H1 (cell line): ENCODE measurements at regions not wholly inside any gene's neighbourhood (a gene's known extent, or its start where the extent isn't known, plus 50 kb on each side); places are given as distances from the start of the nearest gene placed in this dataset.

Source experiments
- CTCF ChIA-PET: fragments of 300-600 bp; sonication (Branson Sonifier 250); formaldehyde crosslinking; loops from one replicate; lab custom pipeline; 2021; ENCODE audit not compliant: partially characterized antibody; lab: Charles Lee
- POLR2A ChIA-PET: fragments of 300-600 bp; sonication (Branson Sonifier 250); formaldehyde crosslinking; loops from one replicate; lab custom pipeline; 2021; ENCODE audit warnings: inconsistent platforms; ENCODE audit not compliant: partially characterized antibody; lab: Charles Lee
- DNase-seq, 2 experiments: peaks; one replicate each; pipeline versions ENCODE4 v3.0.0 to v3.0.0-alpha.2; 2010 to 2022; ENCODE audit warnings: low spot score in 2 of 2, low read depth in 1 of 2, mixed read lengths in 1 of 2
- FAIRE-seq: peaks from 2 replicates; lab custom pipeline; 2011; peaks lifted over from hg19 to GRCh38; lab: Jason Lieb, UNC
- H2AFZ ChIP-seq: 2 replicates; pipeline ENCODE4 v1.8.1; 2012; ENCODE audit warnings: low read length, inconsistent platforms
- H2AK5ac ChIP-seq: 2 replicates; pipeline ENCODE4 v1.6.1; 2013; ENCODE audit warnings: low read depth, low read length
- H2BK120ac ChIP-seq: replicated peaks from 2 replicates; pipeline ENCODE3; 2013; ENCODE audit warnings: low read depth, low read length, inconsistent platforms
- H2BK12ac ChIP-seq: 2 replicates; pipeline ENCODE4 v1.6.1; 2013; ENCODE audit warnings: low read depth, low read length
- H2BK15ac ChIP-seq: 2 replicates; pipeline ENCODE4 v1.6.1; 2013; ENCODE audit warnings: low read length
- H2BK20ac ChIP-seq: 2 replicates; pipeline ENCODE4 v1.6.1; 2013; ENCODE audit warnings: low read length
- H2BK5ac ChIP-seq: 2 replicates; pipeline ENCODE4 v1.6.1; 2013; ENCODE audit warnings: low read depth, low read length
- H3K14ac ChIP-seq: 2 replicates; pipeline ENCODE4 v1.6.1; 2013; ENCODE audit warnings: inconsistent platforms; ENCODE audit not compliant: insufficient read length
- H3K18ac ChIP-seq: 2 replicates; pipeline ENCODE4 v1.6.1; 2013; ENCODE audit warnings: low read length; ENCODE audit errors: extremely low read depth
- H3K23ac ChIP-seq: 2 replicates; pipeline ENCODE4 v1.6.1; 2013; ENCODE audit warnings: inconsistent platforms; ENCODE audit not compliant: insufficient read length
- H3K23me2 ChIP-seq: 2 replicates; pipeline ENCODE4 v1.6.1; 2013; ENCODE audit warnings: low read depth, low read length
- H3K27ac ChIP-seq: 2 replicates; pipeline ENCODE4 v1.6.1; 2011; ENCODE audit warnings: low read depth, low read length, inconsistent platforms
- H3K27me3 ChIP-seq, 4 experiments: replicated peaks in 1 of 4; 1 replicate in 1 of 4; 2 replicates in 3 of 4; pipeline versions ENCODE4 v1.6.1 to v1.8.1; 2011 to 2013; ENCODE audit warnings: low read length in 3 of 4, mild to moderate bottlenecking in 3 of 4, inconsistent platforms in 2 of 4, mixed read lengths in 2 of 4, moderate library complexity in 1 of 4; ENCODE audit not compliant: control insufficient read depth in 3 of 4, insufficient read depth in 3 of 4; ENCODE audit errors: extremely low read depth in 1 of 4
- H3K36me3 ChIP-seq, 4 experiments: 2 replicates each; pipeline versions ENCODE4 v1.6.1 to v1.8.1; 2011 to 2013; ENCODE audit warnings: mild to moderate bottlenecking in 4 of 4, low read length in 3 of 4, moderate library complexity in 2 of 4, control low read depth in 1 of 4, inconsistent platforms in 1 of 4; ENCODE audit not compliant: insufficient read depth in 4 of 4, control insufficient read depth in 2 of 4
- H3K4ac ChIP-seq: replicated peaks from 2 replicates; pipeline ENCODE3; 2013; ENCODE audit warnings: low read length, low read depth, mixed read lengths, inconsistent platforms; ENCODE audit not compliant: insufficient read length
- H3K4me1 ChIP-seq, 4 experiments: replicated peaks in 1 of 4; 1 replicate in 1 of 4; 2 replicates in 3 of 4; pipeline versions ENCODE4 v1.6.1 to v1.8.1; 2011 to 2013; ENCODE audit warnings: low read length in 3 of 4, inconsistent platforms in 2 of 4, mixed read lengths in 1 of 4; ENCODE audit not compliant: insufficient read depth in 4 of 4, control insufficient read depth in 3 of 4
- H3K4me2 ChIP-seq, 2 experiments: 2 replicates each; pipeline versions ENCODE4 v1.6.1 to v1.8.1; 2011 to 2013; ENCODE audit warnings: low read depth in 2 of 2, low read length in 2 of 2, control low read depth in 1 of 2, inconsistent platforms in 1 of 2, mild to moderate bottlenecking in 1 of 2; ENCODE audit not compliant: insufficient read depth in 1 of 2
- H3K4me3 ChIP-seq, 4 experiments: fragments of 200-600, 300-600 bp in 1 of 4; sonication (generic), shearing (Covaris generic), sonication (Bioruptor Twin) in 1 of 4; 2 replicates each; pipeline versions ENCODE4 v1.5.1 to v1.8.1; 2011 to 2016; ENCODE audit warnings: low read length in 4 of 4, low read depth in 3 of 4, control low read depth in 2 of 4, inconsistent platforms in 2 of 4, mild to moderate bottlenecking in 2 of 4, mixed read lengths in 1 of 4, moderate library complexity in 1 of 4; ENCODE audit not compliant: insufficient read depth in 2 of 4; ENCODE audit errors: extremely low read depth in 1 of 4
- H3K56ac ChIP-seq: replicated peaks from 2 replicates; pipeline ENCODE3; 2013; ENCODE audit warnings: low read depth, mild to moderate bottlenecking, mixed read lengths, low read length, inconsistent platforms; ENCODE audit not compliant: insufficient read length
- H3K79me1 ChIP-seq: 2 replicates; pipeline ENCODE4 v1.6.1; 2013; ENCODE audit warnings: low read depth, low read length, control low read depth
- H3K79me2 ChIP-seq, 2 experiments: 2 replicates each; pipeline versions ENCODE4 v1.6.1 to v1.8.1; 2012 to 2013; ENCODE audit warnings: low read length in 2 of 2, mild to moderate bottlenecking in 2 of 2, inconsistent platforms in 1 of 2; ENCODE audit not compliant: insufficient read depth in 2 of 2, control insufficient read depth in 1 of 2
- H3K9ac ChIP-seq, 4 experiments: replicated peaks in 1 of 4; 1 replicate in 1 of 4; 2 replicates in 3 of 4; pipeline versions ENCODE4 v1.6.1 to v1.8.1; 2011 to 2013; ENCODE audit warnings: low read depth in 3 of 4, low read length in 3 of 4, control low read depth in 2 of 4, mild to moderate bottlenecking in 2 of 4, moderate library complexity in 2 of 4, inconsistent platforms in 1 of 4; ENCODE audit errors: extremely low read depth in 1 of 4
- H3K9me3 ChIP-seq, 2 experiments: 2 replicates each; pipeline versions ENCODE4 v1.6.1 to v1.8.1; 2012 to 2013; ENCODE audit warnings: mild to moderate bottlenecking in 2 of 2, moderate library complexity in 2 of 2, control low read depth in 1 of 2, inconsistent platforms in 1 of 2, low read depth in 1 of 2, low read length in 1 of 2, mixed read lengths in 1 of 2; ENCODE audit not compliant: insufficient read depth in 2 of 2
- H4K20me1 ChIP-seq, 2 experiments: replicated peaks in 1 of 2; 2 replicates each; pipeline versions ENCODE3 to v1.8.1; 2011 to 2013; ENCODE audit warnings: inconsistent platforms in 2 of 2, low read length in 2 of 2, mild to moderate bottlenecking in 1 of 2; ENCODE audit not compliant: insufficient read depth in 2 of 2, control insufficient read depth in 1 of 2
- H4K5ac ChIP-seq: 2 replicates; pipeline ENCODE4 v1.6.1; 2013; ENCODE audit warnings: low read length, low read depth, mixed read lengths, inconsistent platforms; ENCODE audit not compliant: insufficient read length
- H4K8ac ChIP-seq: 2 replicates; pipeline ENCODE4 v1.8.0; 2013; ENCODE audit warnings: mild to moderate bottlenecking, moderate library complexity, low read length, inconsistent platforms; ENCODE audit not compliant: insufficient read depth; ENCODE audit errors: extremely low read depth
- H4K91ac ChIP-seq: replicated peaks from 2 replicates; pipeline ENCODE3; 2013; ENCODE audit warnings: low read length, mixed read lengths, inconsistent platforms; ENCODE audit not compliant: insufficient read length
- BACH1 ChIP-seq: IDR thresholded peaks from 2 replicates; pipeline ENCODE4 v1.6.1; 2012; ENCODE audit warnings: low read length, improper control_type of control experiment
- CBX5 ChIP-seq: fragments of 300-800, 300-1000 bp; sonication (generic); IDR thresholded peaks from 2 replicates; pipeline ENCODE4 v1.7.1; 2016; ENCODE audit warnings: antibody characterized with exemption, low read length, low read depth
- CHD1 ChIP-seq: IDR thresholded peaks from 2 replicates; pipeline ENCODE4 v1.6.1; 2012; ENCODE audit warnings: low read depth, low read length, improper control_type of control experiment
- KDM5A ChIP-seq: fragments of 200-600 bp; IDR thresholded peaks from 2 replicates; pipeline ENCODE4 v1.7.1; 2012; ENCODE audit warnings: mild to moderate bottlenecking, low read length, inconsistent platforms, mixed read lengths
- RNF2 ChIP-seq: fragments of 200-900, 300-1000 bp; sonication (generic); IDR thresholded peaks from 2 replicates; pipeline ENCODE4 v1.7.1; 2016; ENCODE audit warnings: borderline replicate concordance, low read depth, mild to moderate bottlenecking, antibody characterized with exemption, low read length; ENCODE audit not compliant: poor library complexity, severe bottlenecking; ENCODE audit errors: missing control alignments
- SP1 ChIP-seq: IDR thresholded peaks from 2 replicates; pipeline ENCODE4 v1.6.1; 2011; ENCODE audit warnings: low read depth, low read length
- TEAD4 ChIP-seq: IDR thresholded peaks from 2 replicates; pipeline ENCODE4 v1.6.1; 2012; ENCODE audit warnings: low read depth, low read length, inconsistent platforms, mixed read lengths
- YY1 ChIP-seq: IDR thresholded peaks from 2 replicates; pipeline ENCODE4 v1.6.1; 2011; ENCODE audit warnings: low read depth, mild to moderate bottlenecking, low read length
- WGBS, 2 experiments: shearing (Covaris generic) in 1 of 2; methylation state at CpG; one replicate each; pipeline versions ENCODE4 v1.1.6 to v1.1.7; 2013 to 2015; ENCODE audit warnings: low lambda C conversion rate in 2 of 2, mixed read lengths in 2 of 2, inconsistent platforms in 1 of 2, low coverage in 1 of 2, missing lambda C conversion rate in 1 of 2; ENCODE audit not compliant: insufficient replicate concordance in 2 of 2, insufficient coverage in 1 of 2, insufficient read length in 1 of 2; ENCODE audit errors: extremely low coverage in 1 of 2, missing lambda C conversion rate in 1 of 2; 5-methylcytosine and 5-hydroxymethylcytosine counted together
- TF ChIP-seq, protein P1 (sequence below): IDR thresholded peaks from 2 replicates; pipeline ENCODE4 v1.6.1; 2012; ENCODE audit warnings: low read length, inconsistent platforms

DNA sequence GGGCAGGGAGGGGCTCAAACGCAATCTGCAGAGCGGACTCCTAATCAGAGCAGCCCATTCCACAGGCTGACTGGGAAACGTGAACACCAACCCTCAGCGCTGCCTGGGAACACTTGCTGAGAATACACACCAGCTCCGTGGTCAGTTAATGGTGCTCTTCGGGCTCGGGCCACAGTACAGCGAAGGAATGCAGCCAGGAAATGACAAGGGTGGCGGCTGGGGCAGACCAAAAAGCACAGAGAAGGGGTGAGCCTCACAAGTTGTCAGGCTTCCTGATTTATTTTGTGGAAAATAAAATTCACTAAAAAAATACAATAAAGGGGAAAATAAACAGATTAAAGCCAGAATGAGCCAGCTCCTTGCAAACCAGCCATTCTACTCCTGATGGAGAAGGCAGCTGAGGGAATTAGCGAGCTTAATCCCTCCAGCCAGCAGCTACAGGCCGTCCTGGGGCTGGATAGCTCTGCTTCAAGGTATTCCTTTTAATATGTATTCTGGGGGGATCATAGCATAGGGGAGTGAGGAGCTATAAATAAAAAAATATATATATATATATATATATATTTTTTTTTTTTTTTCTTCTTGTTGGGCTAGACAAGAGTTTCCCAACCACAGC lies 165.5 kb upstream of the NTM start:
- Histone ChIP-seq H4K91ac (peak overlapping the region; percentile 59), H3K18ac (no peak overlapping the region), H3K9ac (no peak overlapping the region), H3K4ac (no peak overlapping the region), H3K79me1 (no peaks in the 10 kb centered on the region), H2BK15ac (no peak overlapping the region), H4K8ac (no peak overlapping the region; the same call in 1 of the 2 replicates), H3K14ac (no peak overlapping the region), H2AK5ac (no peak overlapping the region), H3K23ac (no peak overlapping the region), H3K4me3 (no peak overlapping the region), H3K27ac (no peak overlapping the region), H2AFZ (0 out of 2 replicates have a peak overlapping the region, but pooled peaks have one; percentile 72), H3K9me3 (no peaks in the 10 kb centered on the region), H4K5ac (no peak overlapping the region), H2BK12ac (peak overlapping the region; percentile 71; the same call in 1 of the 2 replicates), H3K56ac (no peak overlapping the region), H3K27me3 (no peaks in the 10 kb centered on the region; a peak in 1 of 7 replicates), H2BK20ac (no peak overlapping the region), H4K20me1 (no peaks in the 10 kb centered on the region), H3K4me2 (no peak overlapping the region), H2BK5ac (no peak overlapping the region; the same call in 1 of the 2 replicates), H3K36me3 (no peaks in the 10 kb centered on the region), H3K79me2 (no peaks in the 10 kb centered on the region), H3K23me2 (no peaks in the 10 kb centered on the region), H3K4me1 (no peaks in the 10 kb centered on the region), H2BK120ac (no peak overlapping the region)
- CTCF ChIA-PET: interaction anchor here (0.5 to 1.2 kb wide), 5 partner anchors 10 to 259 kb away, joined by 3 read pairs; no protein-coding TSS in a partner anchor
- DNase-seq (no peak), FAIRE-seq (no peak)
- WGBS, 2 experiments: 96% methylated on average over 11 of the region's 11 CpGs; no CpG with 5 or more reads in 1 of the 2 experiments
- no peak for TF ChIP-seq CBX5
- TF ChIP-seq, protein P1, sequence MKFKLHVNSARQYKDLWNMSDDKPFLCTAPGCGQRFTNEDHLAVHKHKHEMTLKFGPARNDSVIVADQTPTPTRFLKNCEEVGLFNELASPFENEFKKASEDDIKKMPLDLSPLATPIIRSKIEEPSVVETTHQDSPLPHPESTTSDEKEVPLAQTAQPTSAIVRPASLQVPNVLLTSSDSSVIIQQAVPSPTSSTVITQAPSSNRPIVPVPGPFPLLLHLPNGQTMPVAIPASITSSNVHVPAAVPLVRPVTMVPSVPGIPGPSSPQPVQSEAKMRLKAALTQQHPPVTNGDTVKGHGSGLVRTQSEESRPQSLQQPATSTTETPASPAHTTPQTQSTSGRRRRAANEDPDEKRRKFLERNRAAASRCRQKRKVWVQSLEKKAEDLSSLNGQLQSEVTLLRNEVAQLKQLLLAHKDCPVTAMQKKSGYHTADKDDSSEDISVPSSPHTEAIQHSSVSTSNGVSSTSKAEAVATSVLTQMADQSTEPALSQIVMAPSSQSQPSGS: no peak
- TF ChIP-seq KDM5A: no peak
- no peak for TF ChIP-seq BACH1
- no peak for TF ChIP-seq SP1
- TF ChIP-seq TEAD4: no peak
- TF ChIP-seq CHD1: no peak
- no peak for TF ChIP-seq RNF2
- no peak for TF ChIP-seq YY1
- POLR2A ChIA-PET: no interaction called here
